Psoas muscle (tissue), 7 donors: ENCODE measurements at regions not wholly inside any gene's neighbourhood (a gene's known extent, or its start where the extent isn't known, plus 50 kb on each side); places are given as distances from the start of the nearest gene placed in this dataset.

ENCODE experiments used
- ATAC-seq, 4 donors: fragments of 200-7000 bp; cut with Tn5 transposase; one replicate each; pipeline ENCODE4 v1.9.1; 2020; ENCODE audit warnings: moderate library complexity in 3 of 4, mild to moderate bottlenecking in 2 of 4
- DNase-seq, 2 donors: peaks; one replicate each; pipeline ENCODE4 v3.0.0-alpha.2; 2020
- H3K27ac ChIP-seq: fragments of 200-600 bp; one replicate; pipeline ENCODE4 v1.8.0; 2022
- H3K27me3 ChIP-seq, 3 donors: fragments of 200-600 bp in 1 of 3; one replicate each; pipeline versions ENCODE4 v1.6.1 to v1.8.0; 2013 to 2022; ENCODE audit warnings: low read length in 2 of 3, mild to moderate bottlenecking in 2 of 3, moderate library complexity in 1 of 3; ENCODE audit not compliant: insufficient read depth in 3 of 3
- H3K36me3 ChIP-seq, 2 donors: fragments of 200-600 bp in 1 of 2; one replicate each; pipeline versions ENCODE4 v1.6.1 to v1.8.0; 2013 to 2022; ENCODE audit warnings: low read depth in 1 of 2, mild to moderate bottlenecking in 1 of 2, moderate library complexity in 1 of 2; ENCODE audit not compliant: insufficient read depth in 1 of 2
- H3K4me1 ChIP-seq: fragments of 200-600 bp; one replicate; pipeline ENCODE4 v1.8.0; 2022
- H3K4me3 ChIP-seq: fragments of 200-600 bp; one replicate; pipeline ENCODE4 v1.8.0; 2022; ENCODE audit warnings: mild to moderate bottlenecking
- H3K9me3 ChIP-seq: fragments of 200-600 bp; one replicate; pipeline ENCODE4 v1.8.0; 2022
- WGBS, 3 donors: extraction: QIAGEN DNeasy Blood & Tissue Kit; methylation state at CpG; one replicate each; pipeline versions ENCODE4 v1.1.6 to v1.1.7; 2013; 5-methylcytosine and 5-hydroxymethylcytosine counted together
- intact Hi-C, 2 donors: fragments of 100-400 bp; cut with DNase I; formaldehyde crosslinking; loops; one replicate each; pipeline versions ENCODE4 v1.11.0 to v1.14.2; 2022
- TF ChIP-seq, protein P1 (sequence below): fragments of 200-600 bp; IDR thresholded peaks from one replicate; pipeline ENCODE4 v1.8.0; 2022; ENCODE audit warnings: antibody characterized with exemption
- donor health status: healthy with polysubstance abuse.
- donor health status: DM: no; HTN: no; CAD: no; lungs with moderate emphysema.
- donor health status: Bipolar disorder and iron deficiency.
- donor health status: healthy.
- donor health status: DM: yes; HTN: yes; CAD: no.
- donor health status: DM: no; HTN: no; CAD: no.
- donor health status: DM: yes; HTN: yes; CAD: no.

- no peaks in the 10 kb centered on the region for H3K36me3 ChIP-seq
- no peak for ATAC-seq
Measured at GRCh38 chr3:81027344-81027743, 734.1 kb downstream of the GBE1 start.

DNA sequence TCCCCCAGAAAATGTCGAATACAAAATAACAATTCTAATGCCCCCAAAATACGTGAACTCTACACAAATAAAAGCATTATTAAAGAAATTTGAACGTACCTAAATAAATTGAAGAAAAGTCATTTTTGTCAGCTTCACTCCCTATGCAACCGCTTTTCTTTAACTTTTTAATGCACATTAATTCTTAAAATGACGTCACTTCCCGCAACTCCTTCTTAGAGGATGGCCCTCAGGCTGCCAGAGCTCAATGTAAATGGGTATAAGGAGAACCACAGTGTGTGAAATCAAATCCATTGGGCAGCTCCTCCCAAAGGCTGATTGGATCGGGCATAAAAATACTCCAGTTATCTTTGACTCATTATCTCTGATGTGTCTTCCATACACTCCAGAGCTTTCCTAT lies 736.9 kb downstream of the GBE1 start:
- TF ChIP-seq, protein P1, sequence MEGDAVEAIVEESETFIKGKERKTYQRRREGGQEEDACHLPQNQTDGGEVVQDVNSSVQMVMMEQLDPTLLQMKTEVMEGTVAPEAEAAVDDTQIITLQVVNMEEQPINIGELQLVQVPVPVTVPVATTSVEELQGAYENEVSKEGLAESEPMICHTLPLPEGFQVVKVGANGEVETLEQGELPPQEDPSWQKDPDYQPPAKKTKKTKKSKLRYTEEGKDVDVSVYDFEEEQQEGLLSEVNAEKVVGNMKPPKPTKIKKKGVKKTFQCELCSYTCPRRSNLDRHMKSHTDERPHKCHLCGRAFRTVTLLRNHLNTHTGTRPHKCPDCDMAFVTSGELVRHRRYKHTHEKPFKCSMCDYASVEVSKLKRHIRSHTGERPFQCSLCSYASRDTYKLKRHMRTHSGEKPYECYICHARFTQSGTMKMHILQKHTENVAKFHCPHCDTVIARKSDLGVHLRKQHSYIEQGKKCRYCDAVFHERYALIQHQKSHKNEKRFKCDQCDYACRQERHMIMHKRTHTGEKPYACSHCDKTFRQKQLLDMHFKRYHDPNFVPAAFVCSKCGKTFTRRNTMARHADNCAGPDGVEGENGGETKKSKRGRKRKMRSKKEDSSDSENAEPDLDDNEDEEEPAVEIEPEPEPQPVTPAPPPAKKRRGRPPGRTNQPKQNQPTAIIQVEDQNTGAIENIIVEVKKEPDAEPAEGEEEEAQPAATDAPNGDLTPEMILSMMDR: no peak
- intact Hi-C loops: no loop called here
- ATAC-seq: no peak
- WGBS, 3 donors: 82 to 86% (median 84%) methylated on average over 7 of the region's 7 CpGs
- Histone ChIP-seq H3K27me3 (no peaks in the 10 kb centered on the region), H3K36me3 (no peaks in the 10 kb centered on the region), H3K4me1 (no peaks in the 10 kb centered on the region), H3K27ac (no peak overlapping the region), H3K9me3 (no peaks in the 10 kb centered on the region), H3K4me3 (no peak overlapping the region)
- no peak for DNase-seq

More at GRCh38 chr3:81027344-81027743, 734.1 kb downstream of the GBE1 start:
- 85 to 97% (median 95%) methylated on average over 1 of the region's 1 CpG for WGBS, 3 donors
- Histone ChIP-seq H3K9me3 (no peaks in the 10 kb centered on the region), H3K4me1 (no peaks in the 10 kb centered on the region), H3K4me3 (no peak overlapping the region), H3K27ac (no peak overlapping the region), H3K27me3 (no peaks in the 10 kb centered on the region)
- intact Hi-C loops: no loop called here
- no peak for DNase-seq
- TF ChIP-seq, protein P1: no peak

GRCh38 chr3:81022339-81022738 lies 739.1 kb downstream of the GBE1 start:
- H3K36me3 ChIP-seq: no peaks in the 10 kb centered on the region

GRCh38 chr3:81013360-81013759 lies 748.1 kb downstream of the GBE1 start:
- WGBS, 3 donors: 47 to 82% (median 75%) methylated on average over 2 of the region's 2 CpGs

More at GRCh38 chr3:81022339-81022738, 739.1 kb downstream of the GBE1 start:
- H3K4me1 ChIP-seq: no peaks in the 10 kb centered on the region
- TF ChIP-seq, protein P1: no peak
- H3K9me3 ChIP-seq: no peaks in the 10 kb centered on the region
- DNase-seq (no peak), ATAC-seq (no peak)
- no peak overlapping the region for H3K27ac ChIP-seq
- intact Hi-C loops: no loop called here
- no peaks in the 10 kb centered on the region for H3K27me3 ChIP-seq
- H3K4me3 ChIP-seq: no peak overlapping the region
- 63 to 69% (median 66%) methylated on average over 3 of the region's 3 CpGs for WGBS, 3 donors

GRCh38 chr3:81005992-81006391 lies 755.5 kb downstream of the GBE1 start:
- no peak for DNase-seq
- intact Hi-C loops: no loop called here
- Histone ChIP-seq H3K9me3 (no peaks in the 10 kb centered on the region), H3K27me3 (no peaks in the 10 kb centered on the region), H3K27ac (no peak overlapping the region), H3K4me3 (no peak overlapping the region), H3K4me1 (no peaks in the 10 kb centered on the region), H3K36me3 (no peaks in the 10 kb centered on the region)
- TF ChIP-seq, protein P1: no peak
- no peak for ATAC-seq

More at GRCh38 chr3:81013360-81013759, 748.1 kb downstream of the GBE1 start:
- Histone ChIP-seq H3K9me3 (no peaks in the 10 kb centered on the region), H3K4me1 (no peaks in the 10 kb centered on the region), H3K4me3 (no peak overlapping the region), H3K36me3 (no peaks in the 10 kb centered on the region), H3K27ac (no peak overlapping the region), H3K27me3 (no peaks in the 10 kb centered on the region)
- intact Hi-C loops: no loop called here
- DNase-seq (no peak), ATAC-seq (no peak)
- TF ChIP-seq, protein P1: no peak
